Mesenchymal stem cell (in vitro differentiated cells and primary cell): ENCODE measurements at regions not wholly inside any gene's neighbourhood (a gene's known extent, or its start where the extent isn't known, plus 50 kb on each side); places are given as distances from the start of the nearest gene placed in this dataset.

Experiments
- DNase-seq: peaks from one replicate; pipeline ENCODE4 v3.0.0-alpha.2; 2013
- H2AFZ ChIP-seq: one replicate; pipeline ENCODE4 v1.6.1; 2013; ENCODE audit warnings: low read depth, mild to moderate bottlenecking, control low read depth, inconsistent platforms, low read length, moderate library complexity
- H2AK5ac ChIP-seq: 2 replicates; pipeline ENCODE4 v1.6.1; 2013; ENCODE audit warnings: low read length, moderate library complexity, mild to moderate bottlenecking, inconsistent platforms; ENCODE audit not compliant: severe bottlenecking
- H2BK120ac ChIP-seq: one replicate; pipeline ENCODE4 v1.6.1; 2013; ENCODE audit warnings: low read depth, mild to moderate bottlenecking, inconsistent platforms, low read length, moderate library complexity
- H2BK12ac ChIP-seq, 2 experiments: one replicate each; pipeline ENCODE4 v1.6.1; 2013; ENCODE audit warnings: inconsistent platforms in 2 of 2, low read length in 2 of 2, mild to moderate bottlenecking in 2 of 2, moderate library complexity in 2 of 2, control low read depth in 1 of 2
- H2BK15ac ChIP-seq: one replicate; pipeline ENCODE4 v1.6.1; 2013; ENCODE audit warnings: mild to moderate bottlenecking, low read depth, inconsistent platforms; ENCODE audit not compliant: poor library complexity, severe bottlenecking
- H2BK5ac ChIP-seq: 2 replicates; pipeline ENCODE4 v1.6.1; 2013; ENCODE audit warnings: low read depth, mild to moderate bottlenecking, low read length, control low read depth, inconsistent platforms; ENCODE audit not compliant: poor library complexity, severe bottlenecking
- H3K14ac ChIP-seq, 2 experiments: one replicate each; pipeline ENCODE4 v1.6.1; 2013; ENCODE audit warnings: inconsistent platforms in 2 of 2, low read length in 2 of 2, control low read depth in 1 of 2, mild to moderate bottlenecking in 1 of 2, moderate library complexity in 1 of 2
- H3K18ac ChIP-seq, 2 experiments: one replicate each; pipeline ENCODE4 v1.6.1; 2013; ENCODE audit warnings: inconsistent platforms in 2 of 2, low read length in 2 of 2, control low read depth in 1 of 2, low read depth in 1 of 2, mild to moderate bottlenecking in 1 of 2
- H3K23ac ChIP-seq, 2 experiments: one replicate each; pipeline ENCODE4 v1.6.1; 2013; ENCODE audit warnings: inconsistent platforms in 2 of 2, low read length in 2 of 2, mild to moderate bottlenecking in 2 of 2, moderate library complexity in 2 of 2, control low read depth in 1 of 2
- H3K27ac ChIP-seq: 2 replicates; pipeline ENCODE4 v1.5.1; 2013; ENCODE audit warnings: mild to moderate bottlenecking, moderate library complexity, low read length, control low read depth, inconsistent platforms; ENCODE audit not compliant: poor library complexity, severe bottlenecking
- H3K27me3 ChIP-seq, 2 experiments: 2 replicates each; pipeline versions ENCODE4 v1.6.1 to v1.7.0; 2013; ENCODE audit warnings: low read length in 2 of 2, mild to moderate bottlenecking in 2 of 2, moderate library complexity in 2 of 2, control low read depth in 1 of 2, inconsistent platforms in 1 of 2; ENCODE audit not compliant: control insufficient read depth in 1 of 2, insufficient read depth in 1 of 2
- H3K36me3 ChIP-seq, 2 experiments: 2 replicates each; pipeline versions ENCODE4 v1.6.1 to v1.7.0; 2013; ENCODE audit warnings: low read length in 2 of 2, control low read depth in 1 of 2, inconsistent platforms in 1 of 2, low read depth in 1 of 2, mild to moderate bottlenecking in 1 of 2; ENCODE audit not compliant: insufficient read depth in 2 of 2, control insufficient read depth in 1 of 2
- H3K4ac ChIP-seq, 2 experiments: one replicate each; pipeline ENCODE4 v1.6.1; 2013; ENCODE audit warnings: inconsistent platforms in 2 of 2, low read length in 2 of 2, mild to moderate bottlenecking in 2 of 2, moderate library complexity in 2 of 2, control low read depth in 1 of 2, low read depth in 1 of 2
- H3K4me1 ChIP-seq: 2 replicates; pipeline ENCODE4 v1.6.1; 2013; ENCODE audit warnings: low read depth, low read length, control low read depth; ENCODE audit not compliant: control insufficient read depth, insufficient read depth
- H3K4me2 ChIP-seq: 2 replicates; pipeline ENCODE4 v1.6.1; 2013; ENCODE audit warnings: low read length, mild to moderate bottlenecking, inconsistent platforms; ENCODE audit not compliant: poor library complexity, severe bottlenecking
- H3K4me3 ChIP-seq, 2 experiments: 2 replicates each; pipeline versions ENCODE4 v1.5.1 to v1.7.0; 2013; ENCODE audit warnings: low read length in 2 of 2, mild to moderate bottlenecking in 2 of 2, control low read depth in 1 of 2, low read depth in 1 of 2; ENCODE audit not compliant: insufficient read depth in 1 of 2
- H3K79me1 ChIP-seq: replicated peaks from 2 replicates; pipeline ENCODE4 v1.6.1; 2013; ENCODE audit warnings: mild to moderate bottlenecking, control low read depth, low read length, inconsistent platforms; ENCODE audit not compliant: poor library complexity, severe bottlenecking
- H3K9ac ChIP-seq: 2 replicates; pipeline ENCODE4 v1.7.0; 2013; ENCODE audit warnings: mild to moderate bottlenecking, low read length, moderate library complexity
- H3K9me3 ChIP-seq: 2 replicates; pipeline ENCODE4 v1.7.0; 2013; ENCODE audit warnings: mild to moderate bottlenecking, low read length; ENCODE audit not compliant: control insufficient read depth
- H4K8ac ChIP-seq: one replicate; pipeline ENCODE4 v1.6.1; 2013; ENCODE audit warnings: inconsistent platforms, mild to moderate bottlenecking, low read length, moderate library complexity
- H4K91ac ChIP-seq: one replicate; pipeline ENCODE4 v1.6.1; 2013; ENCODE audit warnings: mild to moderate bottlenecking, low read length, inconsistent platforms
- WGBS: methylation state at CpG from one replicate; pipeline ENCODE4 v1.1.7; 2013; ENCODE audit warnings: mixed read lengths; 5-methylcytosine and 5-hydroxymethylcytosine counted together

- Histone ChIP-seq H3K4ac (no peak overlapping the region), H4K8ac (no peak overlapping the region), H2BK12ac (no peak overlapping the region), H3K23ac (no peak overlapping the region), H3K4me3 (no peak overlapping the region), H2BK120ac (no peak overlapping the region), H3K4me2 (no peak overlapping the region), H2AFZ (no peak overlapping the region), H3K4me1 (no peaks in the 10 kb centered on the region), H3K27ac (no peak overlapping the region), H3K9me3 (peaks cover 16% of the 10 kb centered on the region), H4K91ac (no peak overlapping the region), H3K27me3 (no peaks in the 10 kb centered on the region), H3K36me3 (no peaks in the 10 kb centered on the region), H3K18ac (no peak overlapping the region), H3K9ac (no peak overlapping the region), H3K14ac (no peak overlapping the region), H2BK5ac (no peak overlapping the region), H3K79me1 (no peaks in the 10 kb centered on the region), H2BK15ac (no peak overlapping the region), H2AK5ac (no peak overlapping the region)
- no peak for DNase-seq
- WGBS: 91% methylated on average over 11 of the region's 11 CpGs
These were observed 104.4 kb upstream of the SOX11 start for GRCh38 chr2:5587766-5588165.

- Histone ChIP-seq H2BK12ac (no peak overlapping the region), H3K9me3 (peaks cover 16% of the 10 kb centered on the region), H3K4me3 (no peak overlapping the region), H3K36me3 (no peaks in the 10 kb centered on the region), H3K23ac (no peak overlapping the region), H3K14ac (no peak overlapping the region), H3K9ac (no peak overlapping the region), H3K79me1 (no peaks in the 10 kb centered on the region), H3K27ac (no peak overlapping the region), H2BK5ac (no peak overlapping the region), H2BK120ac (no peak overlapping the region), H4K91ac (no peak overlapping the region), H3K4me1 (no peaks in the 10 kb centered on the region), H3K27me3 (no peaks in the 10 kb centered on the region), H3K4me2 (no peak overlapping the region), H2BK15ac (no peak overlapping the region), H3K4ac (no peak overlapping the region), H2AK5ac (no peak overlapping the region), H3K18ac (no peak overlapping the region), H2AFZ (no peak overlapping the region), H4K8ac (no peak overlapping the region)
- no CpG with 5 or more reads among the region's 1 CpG for WGBS
- DNase-seq: no peak
These were observed 103.6 kb upstream of the SOX11 start for GRCh38 chr2:5588601-5589000.

GRCh38 chr2:5589183-5589582 is 103.0 kb upstream of the SOX11 start:
- no peak overlapping the region for H2BK120ac ChIP-seq
- H3K27me3 ChIP-seq: no peaks in the 10 kb centered on the region
- H4K91ac ChIP-seq: no peak overlapping the region
- H2BK12ac ChIP-seq: no peak overlapping the region
- no peaks in the 10 kb centered on the region for H3K36me3 ChIP-seq
- no peak overlapping the region for H2BK15ac ChIP-seq
- no peak for DNase-seq
- H2AFZ ChIP-seq: no peak overlapping the region
- H2AK5ac ChIP-seq: no peak overlapping the region
- H3K18ac ChIP-seq: no peak overlapping the region
- H3K4me1 ChIP-seq: no peaks in the 10 kb centered on the region
- no peak overlapping the region for H3K9ac ChIP-seq
- no peak overlapping the region for H3K4me2 ChIP-seq
- no peak overlapping the region for H3K4me3 ChIP-seq
- no peak overlapping the region for H3K27ac ChIP-seq
- H3K79me1 ChIP-seq: no peaks in the 10 kb centered on the region
- 73% methylated on average over 6 of the region's 6 CpGs for WGBS
- H2BK5ac ChIP-seq: no peak overlapping the region
- H3K4ac ChIP-seq: no peak overlapping the region
- H3K14ac ChIP-seq: no peak overlapping the region
- H3K9me3 ChIP-seq: peaks cover 17% of the 10 kb centered on the region
- no peak overlapping the region for H3K23ac ChIP-seq
- H4K8ac ChIP-seq: no peak overlapping the region

GRCh38 chr2:5590886-5591285 is 101.3 kb upstream of the SOX11 start:
- H3K27me3 ChIP-seq: no peaks in the 10 kb centered on the region
- 87% methylated on average over 6 of the region's 6 CpGs for WGBS
- no peak overlapping the region for H3K18ac ChIP-seq
- no peak overlapping the region for H3K9ac ChIP-seq
- no peak overlapping the region for H2BK120ac ChIP-seq
- no peaks in the 10 kb centered on the region for H3K36me3 ChIP-seq
- no peak overlapping the region for H2BK5ac ChIP-seq
- no peak overlapping the region for H4K8ac ChIP-seq
- no peak overlapping the region for H4K91ac ChIP-seq
- H3K4me1 ChIP-seq: no peaks in the 10 kb centered on the region
- peaks cover 13% of the 10 kb centered on the region for H3K9me3 ChIP-seq
- H3K23ac ChIP-seq: no peak overlapping the region
- no peak overlapping the region for H3K4ac ChIP-seq
- H3K4me3 ChIP-seq: no peak overlapping the region
- no peak overlapping the region for H3K27ac ChIP-seq
- H3K4me2 ChIP-seq: no peak overlapping the region
- H3K14ac ChIP-seq: no peak overlapping the region
- H3K79me1 ChIP-seq: no peaks in the 10 kb centered on the region
- no peak overlapping the region for H2BK12ac ChIP-seq
- H2AFZ ChIP-seq: no peak overlapping the region
- H2AK5ac ChIP-seq: no peak overlapping the region
- H2BK15ac ChIP-seq: no peak overlapping the region
- DNase-seq: no peak
